Right ventricle myocardium inferior (tissue), 1 donor: ENCODE measurements at regions not wholly inside any gene's neighbourhood (a gene's known extent, or its start where the extent isn't known, plus 50 kb on each side); places are given as distances from the start of the nearest gene placed in this dataset.

Experiments
- ATAC-seq: fragments of 200-7000 bp; cut with Tn5 transposase; one replicate; pipeline ENCODE4 v1.9.1; 2020; ENCODE audit warnings: mild to moderate bottlenecking, moderate library complexity
- DNase-seq: peaks from one replicate; pipeline ENCODE4 v3.0.0; 2021; ENCODE audit errors: missing footprints
- intact Hi-C: fragments of 100-400 bp; cut with DNase I; formaldehyde crosslinking; loops from one replicate; pipeline ENCODE4 v1.11.0; 2022
- donor health status: DM: no; HTN: yes; CAD: no; lungs with severe emphysema.

DNA sequence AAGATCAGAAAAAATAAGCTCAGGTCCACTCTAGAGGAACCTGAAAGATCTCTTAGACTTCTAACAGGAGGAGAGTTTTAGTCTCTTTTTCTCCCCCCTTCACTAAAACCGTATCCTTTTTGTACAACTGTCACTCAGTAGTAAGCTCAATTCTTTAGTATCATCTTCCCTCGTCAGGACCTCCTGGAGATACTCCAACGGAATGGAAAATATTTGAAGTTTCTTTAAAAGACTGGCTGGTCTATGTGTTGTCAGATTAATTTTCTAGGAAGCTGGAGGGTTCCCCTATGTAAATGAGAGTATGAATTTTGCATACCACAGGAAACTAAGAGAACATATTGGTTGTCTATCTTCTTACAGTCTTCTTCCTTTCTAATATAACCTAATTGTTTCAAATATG is 747.7 kb upstream of the CBLB start:
- intact Hi-C loops: no loop called here
- no peak for ATAC-seq

DNA sequence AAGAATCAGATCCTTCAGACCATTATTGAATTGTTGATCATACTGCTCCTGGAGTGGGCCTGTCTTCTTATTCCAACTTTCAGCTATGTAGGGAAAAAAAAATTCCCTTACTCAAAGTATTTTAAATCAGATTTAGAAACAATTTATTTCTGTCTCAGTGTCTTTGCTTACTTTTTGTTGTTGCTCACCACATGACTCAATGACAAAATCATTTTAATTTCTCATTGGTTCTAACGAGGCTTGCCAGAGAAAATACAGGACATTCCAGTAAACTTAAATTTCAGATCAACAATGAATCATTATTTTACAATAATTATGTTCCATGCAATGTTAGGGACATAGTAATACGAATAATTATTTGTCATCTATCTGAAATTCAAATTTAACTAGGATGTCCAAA is 748.5 kb upstream of the CBLB start:
- ATAC-seq: no peak
- no peak for DNase-seq
- intact Hi-C loops: no loop called here

More for the DNA sequence above, 747.7 kb upstream of the CBLB start:
- DNase-seq: no peak

DNA sequence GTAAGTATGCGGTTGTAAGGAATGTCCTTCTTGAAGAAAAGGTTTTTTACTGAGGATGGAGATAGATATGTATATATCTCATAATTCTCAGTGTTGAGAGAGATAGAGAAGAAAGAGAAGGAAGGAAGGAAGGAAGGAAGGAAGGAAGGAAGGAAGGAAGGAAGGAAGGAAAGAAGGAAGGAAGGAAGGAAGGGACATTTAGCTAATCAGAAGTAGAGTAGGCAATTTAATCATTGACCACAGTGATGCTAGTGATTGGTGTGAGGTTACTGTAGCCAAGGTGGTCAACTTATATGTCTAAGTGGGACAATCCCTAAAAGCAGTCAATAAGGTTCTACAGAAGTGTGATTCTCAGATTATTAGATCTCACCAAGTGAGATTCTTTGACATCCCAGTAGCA is 751.8 kb upstream of the CBLB start:
- ATAC-seq (no peak), DNase-seq (no peak)
- intact Hi-C loops: no loop called here

DNA sequence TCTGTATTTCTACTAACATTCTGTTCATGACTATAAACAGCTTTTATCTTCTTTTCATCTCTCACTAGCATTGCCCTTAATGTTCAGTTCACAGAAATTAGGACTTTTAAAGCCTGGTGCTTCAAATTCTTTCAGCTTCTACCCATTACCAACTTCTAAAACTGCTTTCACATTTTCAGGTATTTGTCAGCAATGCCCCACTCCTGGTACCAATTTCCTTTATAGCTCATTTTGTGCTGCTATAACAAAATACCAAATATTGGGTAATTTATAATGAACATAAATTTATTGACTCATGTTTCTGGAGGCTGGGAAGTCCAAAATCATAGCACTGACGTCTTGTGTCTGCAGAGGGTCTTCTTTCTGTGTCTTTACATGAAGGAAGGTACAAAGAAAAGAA is 753.1 kb upstream of the CCDC54 start:
- intact Hi-C loops: no loop called here
- ATAC-seq: no peak
- DNase-seq: no peak

DNA sequence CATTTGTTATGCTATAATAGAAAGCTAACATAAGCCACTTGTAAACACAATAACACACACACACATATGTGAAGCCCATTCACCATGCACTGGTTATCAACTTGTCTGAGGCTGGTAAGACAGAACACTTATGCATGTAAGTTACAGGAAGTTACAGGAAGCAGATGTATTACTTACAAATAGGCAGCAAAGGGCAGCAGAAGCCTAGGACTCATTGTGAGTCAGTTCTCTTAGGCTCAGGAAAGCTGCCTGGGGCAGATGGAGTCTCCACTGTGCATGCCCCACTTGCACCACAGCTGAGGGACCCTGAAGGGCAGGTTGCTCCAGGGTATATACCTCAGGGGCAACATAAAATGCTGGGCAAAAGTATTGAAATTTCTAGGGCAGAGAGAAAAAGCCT is 748.8 kb upstream of the CCDC54 start:
- intact Hi-C loops: no loop called here
- DNase-seq (no peak), ATAC-seq (no peak)

DNA sequence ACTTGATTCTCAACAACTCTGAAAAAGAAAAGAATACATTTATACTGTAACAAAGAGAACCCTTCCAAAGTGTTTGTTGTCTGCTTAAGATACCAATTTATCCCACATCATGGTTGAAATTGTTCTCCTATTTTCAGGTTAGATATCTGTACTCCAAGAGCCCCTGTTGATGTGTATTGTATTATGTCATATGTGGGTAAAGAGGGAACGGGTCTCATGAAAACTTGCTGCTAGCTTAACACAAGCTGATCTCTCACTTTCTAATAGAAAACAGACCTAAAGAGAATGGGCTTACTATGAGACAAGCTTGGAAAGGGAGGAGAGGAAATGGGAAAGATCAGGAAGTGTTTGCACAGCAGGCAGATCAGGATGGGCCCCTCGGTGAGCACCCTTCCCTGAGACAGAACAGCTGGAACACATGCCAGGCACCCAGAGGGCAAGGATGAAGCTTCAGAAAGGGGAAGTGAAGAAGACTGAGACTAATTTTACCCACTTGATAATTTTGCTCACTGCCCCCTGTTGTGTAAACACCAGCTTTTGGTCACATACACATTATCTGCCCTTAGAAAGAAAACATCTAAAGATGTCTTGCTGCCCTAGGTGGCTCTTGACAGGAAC is 747.9 kb upstream of the CCDC54 start:
- DNase-seq (no peak), ATAC-seq (no peak)
- intact Hi-C loops: no loop called here

DNA sequence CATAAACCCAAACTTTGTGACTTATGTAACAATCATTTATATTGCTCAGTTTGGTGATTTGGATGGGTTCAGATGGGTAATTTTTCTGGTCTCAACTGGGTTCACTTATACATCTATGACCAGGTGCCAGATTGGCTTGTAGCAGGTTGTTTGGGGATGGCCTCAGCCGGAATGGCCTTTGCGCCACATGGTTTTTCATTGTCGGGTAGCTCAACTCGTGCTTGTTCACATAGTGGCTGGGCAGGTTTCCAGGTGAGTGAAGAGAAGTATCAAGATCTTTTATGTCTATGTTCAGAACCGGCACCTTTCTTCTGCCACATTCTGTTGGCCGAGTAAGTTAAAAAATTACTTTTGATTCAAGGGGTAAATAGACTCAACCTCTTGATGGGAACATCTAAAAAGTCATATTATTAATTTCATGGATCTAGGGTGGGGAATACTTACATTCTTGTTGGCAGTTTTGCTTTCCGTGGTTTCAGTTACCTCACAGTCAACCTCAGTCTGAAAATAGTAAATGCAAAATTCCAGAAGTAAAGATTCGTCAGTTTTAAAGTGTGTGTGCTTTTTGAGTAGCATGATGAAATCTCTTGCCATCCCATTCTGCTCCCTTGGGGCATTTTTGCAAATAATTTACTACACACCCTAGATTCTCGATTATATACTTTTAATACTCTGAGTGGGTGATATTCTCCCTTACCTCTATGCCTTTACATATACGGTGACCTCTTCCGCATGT is 745.7 kb upstream of the CCDC54 start:
- intact Hi-C loops: no loop called here
- ATAC-seq (no peak), DNase-seq (no peak)

DNA sequence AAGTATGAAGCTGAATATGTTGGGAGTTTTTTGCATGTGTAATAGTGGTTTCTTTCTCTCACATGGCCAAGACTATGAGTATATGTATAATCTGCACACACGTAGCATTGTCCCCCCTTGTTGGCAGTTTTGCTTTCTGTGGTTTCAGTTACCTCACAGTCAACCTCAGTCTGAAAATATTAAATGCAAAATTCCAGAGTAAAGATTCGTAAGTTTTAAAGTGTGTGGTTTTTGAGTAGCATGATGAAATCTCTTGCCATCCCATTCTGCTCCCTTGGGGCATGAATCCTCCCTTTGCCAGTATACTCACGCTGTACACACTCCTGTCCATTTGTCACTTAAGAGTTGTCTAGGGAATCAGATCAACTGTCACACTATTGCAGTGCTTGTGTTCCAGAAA is 742.0 kb upstream of the CCDC54 start:
- no peak for ATAC-seq
- intact Hi-C loops: no loop called here

DNA sequence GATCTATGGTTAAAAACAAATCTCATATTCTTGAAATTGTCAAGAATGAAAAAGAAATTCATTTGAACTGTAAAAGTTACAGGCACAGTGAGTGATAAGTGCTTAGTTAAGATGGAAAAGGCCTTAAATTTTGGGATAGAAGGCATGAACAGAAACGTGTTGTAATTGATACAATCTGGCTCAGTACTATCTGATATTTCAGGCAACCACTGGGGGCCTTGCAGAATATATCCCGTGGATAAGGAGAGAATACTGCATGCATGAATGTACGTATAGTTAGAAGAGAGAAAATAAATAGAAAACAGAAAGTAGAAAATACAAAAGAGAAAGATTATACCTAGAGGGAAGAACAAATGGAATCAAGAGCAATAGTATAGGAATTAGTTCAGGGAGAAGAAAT is 741.4 kb upstream of the CCDC54 start:
- intact Hi-C loops: no loop called here
- no peak for ATAC-seq
- DNase-seq: no peak

More for the DNA sequence above, 742.0 kb upstream of the CCDC54 start:
- DNase-seq: no peak

DNA sequence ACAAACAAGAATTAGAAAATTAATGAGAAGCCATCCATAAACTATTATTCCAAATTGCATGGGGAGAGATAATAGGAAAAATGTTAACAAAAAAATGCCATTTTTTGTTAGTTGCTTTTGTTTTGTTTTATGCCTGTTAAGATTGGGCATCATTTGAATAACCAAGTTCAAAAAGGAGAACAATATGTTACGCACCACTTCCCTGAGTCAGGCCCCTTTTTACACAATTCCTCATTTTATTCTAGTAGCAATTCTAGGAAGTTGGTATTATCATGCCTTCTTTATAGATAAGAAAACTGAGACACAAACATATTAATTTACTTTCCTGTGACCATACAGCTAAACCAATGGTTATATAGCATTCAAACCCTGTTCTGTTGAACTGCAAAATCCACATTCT is 736.9 kb upstream of the CCDC54 start:
- intact Hi-C loops: no loop called here
- DNase-seq: no peak
- no peak for ATAC-seq

DNA sequence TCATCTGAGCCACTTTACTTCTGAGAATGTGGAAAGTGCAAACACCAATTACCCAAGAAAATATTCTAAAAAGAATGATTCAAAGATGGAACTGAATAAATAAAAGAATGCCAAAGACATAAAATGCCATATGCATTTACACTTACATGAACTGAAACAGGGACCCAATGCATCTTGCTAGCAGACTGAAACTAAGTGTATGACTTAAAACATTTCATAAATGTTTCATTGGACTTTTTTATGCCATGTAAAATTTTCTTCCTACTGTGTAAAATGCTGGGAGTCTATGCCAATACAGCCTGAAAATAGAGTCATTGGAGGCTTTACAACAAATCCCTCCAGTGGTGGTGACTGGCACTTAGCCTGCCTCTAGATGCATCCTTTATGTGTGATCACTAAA is 735.1 kb upstream of the CCDC54 start:
- intact Hi-C loops: no loop called here
- DNase-seq (no peak), ATAC-seq (no peak)

DNA sequence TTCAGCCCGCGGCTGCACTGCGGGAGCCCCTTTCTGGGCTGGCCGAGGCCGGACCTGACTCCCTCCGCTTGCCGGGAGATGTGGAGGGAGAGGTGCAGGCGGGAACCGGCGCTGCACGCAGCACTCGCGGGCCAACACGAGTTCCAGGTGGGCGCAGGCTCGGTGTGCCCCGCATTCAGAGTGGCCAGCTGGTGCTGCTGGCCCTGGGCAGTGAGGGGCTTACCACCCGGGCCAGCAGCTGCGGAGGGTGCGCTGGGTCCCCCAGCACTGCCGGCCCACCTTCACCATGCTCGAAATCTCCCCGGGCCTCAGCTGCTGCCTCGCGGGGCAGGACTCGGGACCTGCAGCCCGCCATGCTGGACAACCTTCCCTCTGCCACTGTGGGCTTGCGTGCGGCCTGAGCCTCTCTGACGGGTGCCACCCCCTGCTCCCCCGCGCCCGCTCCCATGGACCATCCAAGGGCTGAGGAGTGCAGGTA is 733.5 kb upstream of the CCDC54 start:
- intact Hi-C loops: no loop called here
- ATAC-seq (no peak), DNase-seq (no peak)

DNA sequence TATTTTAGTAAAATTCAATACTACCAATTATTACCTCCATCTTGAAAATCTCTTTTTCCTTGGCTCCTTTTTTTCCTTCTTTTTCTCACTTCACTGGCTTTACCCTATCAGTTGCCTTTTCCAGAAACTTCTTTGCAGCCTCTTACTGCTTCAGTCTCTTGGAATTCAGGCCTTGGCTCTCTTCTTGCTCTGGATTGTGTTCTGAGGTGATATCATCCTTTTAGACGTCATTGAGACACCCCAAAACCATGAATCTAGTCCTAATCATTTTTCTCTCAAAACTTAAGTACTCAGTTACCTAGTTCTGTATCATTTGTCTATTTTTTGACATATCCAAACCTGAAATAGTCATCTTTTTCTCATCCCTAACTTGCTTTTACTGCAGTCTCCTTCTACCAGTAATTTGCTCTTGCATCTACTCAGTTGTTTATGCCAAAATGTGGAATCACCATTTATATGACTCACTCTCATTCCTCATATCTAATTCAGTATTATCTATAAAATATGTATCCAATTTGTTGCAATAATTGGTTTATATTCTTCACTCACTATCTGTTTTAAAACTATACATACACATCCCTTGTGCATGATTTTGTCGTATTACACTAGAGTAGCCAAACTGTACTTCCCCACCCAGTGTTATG is 703.2 kb upstream of the CCDC54 start:
- no peak for DNase-seq
- intact Hi-C loops: no loop called here
- ATAC-seq: no peak

DNA sequence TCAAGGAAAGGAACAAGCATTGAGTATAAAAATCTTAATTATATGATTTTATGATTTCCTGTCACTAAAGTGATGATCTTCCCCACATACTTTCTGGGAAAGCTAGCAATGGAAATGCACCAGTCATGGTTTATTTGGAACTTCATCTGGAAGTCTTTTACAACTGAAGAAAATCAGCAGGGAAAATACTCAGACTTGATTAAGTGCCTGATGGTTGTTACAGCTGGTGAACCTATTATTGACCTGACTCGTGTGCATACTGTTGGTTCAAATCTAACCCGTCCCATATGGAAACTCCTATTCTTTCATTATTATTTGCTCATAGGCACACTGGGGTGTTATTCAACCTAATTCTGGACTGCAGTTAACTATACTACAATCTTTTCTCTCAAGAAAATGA is 701.8 kb upstream of the CCDC54 start:
- intact Hi-C loops: no loop called here
- no peak for ATAC-seq
- no peak for DNase-seq

DNA sequence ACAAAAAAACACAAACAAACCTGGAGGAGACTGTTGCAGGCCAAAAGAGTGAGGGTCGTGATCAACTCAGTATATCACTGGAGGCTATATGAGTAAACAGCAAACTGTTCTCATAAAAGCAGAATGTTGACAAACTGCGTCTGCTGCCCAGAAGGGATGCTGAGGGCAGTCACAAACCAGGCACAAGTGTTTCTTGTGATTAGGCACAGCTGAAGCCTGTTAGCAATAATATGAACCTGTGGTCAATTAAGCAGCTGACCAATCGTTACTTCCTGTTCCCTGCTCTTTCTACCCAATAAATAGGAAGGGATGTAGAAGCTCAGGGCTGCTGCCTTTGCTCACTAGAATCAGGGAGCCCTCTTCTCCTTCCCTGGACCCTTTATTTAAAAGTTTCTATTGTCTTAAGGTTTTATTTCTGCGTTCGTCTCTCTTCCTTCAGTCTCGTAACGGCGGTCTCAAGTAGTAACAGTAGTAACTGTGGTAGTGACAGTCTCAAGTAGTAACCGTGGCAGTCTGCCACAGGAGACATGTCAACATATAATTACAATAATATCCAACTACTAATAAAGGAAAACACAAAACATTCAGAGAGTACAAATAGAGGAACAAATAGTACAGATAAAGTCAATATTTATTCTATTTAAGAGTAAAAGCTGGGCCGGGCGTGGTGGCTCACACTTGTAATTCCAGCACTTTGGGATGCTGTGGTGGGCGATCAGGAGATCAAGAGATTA is 698.4 kb upstream of the CCDC54 start:
- intact Hi-C loops: no loop called here
- no peak for DNase-seq
- no peak for ATAC-seq

DNA sequence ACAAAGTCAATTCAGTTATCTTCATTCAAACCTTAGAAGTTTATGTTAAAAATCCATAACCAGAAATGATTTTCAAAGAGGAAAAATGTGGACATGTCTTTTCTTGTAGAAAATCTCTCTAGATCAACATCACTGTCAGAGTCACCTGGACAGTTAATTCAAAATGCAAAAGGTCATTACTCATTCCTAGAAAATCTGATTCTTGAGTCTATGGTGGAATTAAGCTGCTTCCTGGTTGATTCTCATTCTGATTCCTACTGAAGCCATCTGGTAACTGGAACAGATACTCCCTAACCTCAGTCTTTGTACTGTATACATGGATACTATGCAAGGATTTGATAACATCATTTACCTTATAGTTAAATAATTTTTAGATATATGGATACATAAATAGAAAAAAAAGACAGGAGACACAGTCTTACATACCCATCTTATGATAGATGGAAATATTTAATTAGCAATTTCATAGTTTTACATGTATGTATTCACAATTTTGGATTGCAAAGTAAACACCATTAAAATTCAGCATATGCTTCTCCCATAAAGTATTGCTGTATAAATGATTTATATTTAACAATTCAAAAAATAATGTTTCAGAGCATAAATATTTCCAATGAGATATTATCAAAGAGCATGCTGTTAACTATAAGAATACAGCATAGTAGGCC is 693.2 kb upstream of the CCDC54 start:
- intact Hi-C loops: no loop called here

DNA sequence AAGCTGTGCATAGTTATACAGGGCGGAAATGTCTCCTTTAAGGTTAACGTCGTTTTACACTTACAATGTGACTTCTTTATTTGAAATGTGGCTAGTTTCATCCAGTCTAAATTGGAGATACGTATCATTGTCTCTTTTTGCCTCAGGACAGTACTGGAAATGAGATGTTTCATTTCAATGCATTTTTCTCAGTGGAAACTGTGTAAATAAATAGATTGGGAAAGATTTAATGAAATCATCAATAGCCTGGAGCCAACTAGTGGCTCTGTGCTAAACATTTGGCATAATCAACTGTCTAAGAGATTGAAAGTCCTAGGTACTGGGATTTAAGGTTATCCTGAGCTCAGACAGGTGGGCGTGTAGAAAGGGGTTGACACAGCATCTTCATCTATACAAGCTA is 691.5 kb upstream of the CCDC54 start:
- ATAC-seq (no peak), DNase-seq (no peak)
- intact Hi-C loops: no loop called here

More for the DNA sequence above, 693.2 kb upstream of the CCDC54 start:
- ATAC-seq (no peak), DNase-seq (no peak)

DNA sequence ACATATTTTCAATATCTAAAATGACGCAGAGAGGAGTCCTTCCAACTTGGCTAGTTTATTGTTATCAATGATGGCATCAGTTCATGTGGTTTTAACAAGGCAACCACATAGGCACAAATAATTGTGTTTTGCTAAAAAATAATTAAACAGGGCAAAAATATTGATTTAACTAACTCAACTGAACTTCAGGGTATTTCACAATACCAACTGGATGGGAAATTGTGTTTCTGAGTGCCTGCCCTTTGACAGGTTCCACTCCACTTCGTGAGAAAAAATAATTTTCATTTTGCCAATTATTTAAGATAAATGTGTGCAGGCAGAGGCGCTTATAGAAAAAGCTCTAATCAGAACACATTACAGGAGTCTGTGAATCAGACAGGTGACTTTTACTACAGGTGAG is 689.3 kb upstream of the CCDC54 start:
- ATAC-seq (no peak), DNase-seq (no peak)
- intact Hi-C loops: no loop called here

DNA sequence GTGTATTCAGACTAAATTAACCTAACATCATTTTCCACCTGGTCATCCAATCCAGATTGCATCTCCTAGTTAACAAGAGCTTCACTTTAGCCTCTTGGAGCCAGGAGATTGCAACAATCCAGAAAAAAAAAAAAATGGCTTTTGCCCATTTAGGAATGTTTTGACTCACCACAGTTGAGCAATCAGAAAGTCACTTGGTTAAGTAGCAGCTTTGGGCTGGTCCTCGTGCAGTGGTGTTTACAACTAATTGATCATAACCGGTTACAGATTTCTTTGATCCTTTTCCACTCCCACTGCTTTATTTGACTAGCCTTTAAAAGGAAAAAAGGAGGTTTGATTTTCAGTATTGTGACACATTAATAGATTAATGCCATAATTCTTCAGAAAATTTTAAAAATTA is 688.8 kb upstream of the CCDC54 start:
- DNase-seq: no peak
- ATAC-seq: no peak
- intact Hi-C loops: no loop called here
